ENCODE measurements at regions not wholly inside any gene's neighbourhood (a gene's known extent, or its start where the extent isn't known, plus 50 kb on each side); places are given as distances from the start of the nearest gene placed in this dataset.

DNA sequence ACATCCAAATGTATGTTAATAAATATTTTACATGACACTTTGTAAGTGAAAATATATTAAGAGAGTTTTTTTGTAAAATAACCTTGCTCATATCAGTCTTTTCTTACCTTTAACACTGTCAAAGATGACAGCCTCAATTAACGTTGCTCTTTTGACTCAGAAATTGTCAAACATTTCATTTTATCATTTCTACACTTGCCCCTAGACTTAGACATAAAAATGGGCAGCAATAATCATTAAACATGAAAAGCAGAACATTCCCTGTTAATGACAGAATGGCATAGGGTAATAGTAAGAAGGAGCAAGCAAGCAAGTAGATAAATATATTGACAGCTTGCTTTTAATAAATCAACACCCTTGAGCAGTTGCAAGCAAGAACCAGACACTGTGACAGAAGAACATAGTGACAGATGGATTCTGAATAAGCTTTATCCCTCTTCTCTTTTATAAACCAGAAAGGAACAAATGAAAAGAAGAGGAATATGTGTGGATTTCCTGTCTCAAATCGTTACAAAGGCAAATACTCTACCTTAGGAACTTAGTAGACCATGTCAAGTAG, 796.0 kb upstream of the CHD1 start:
- Mint-ChIP-seq H3K27me3 (ENCODE audit: low read depth in 2 of 2) (no peaks in the 10 kb centered on the region), H3K9me3 (peaks cover 2 to 6% of the 10 kb centered on the region in 2 donors), H3K27ac (no peak overlapping the region), H3K36me3 (no peaks in the 10 kb centered on the region), H3K4me1 (no peaks in the 10 kb centered on the region), H3K4me3 (no peak overlapping the region)
- TF ChIP-seq, protein P1, sequence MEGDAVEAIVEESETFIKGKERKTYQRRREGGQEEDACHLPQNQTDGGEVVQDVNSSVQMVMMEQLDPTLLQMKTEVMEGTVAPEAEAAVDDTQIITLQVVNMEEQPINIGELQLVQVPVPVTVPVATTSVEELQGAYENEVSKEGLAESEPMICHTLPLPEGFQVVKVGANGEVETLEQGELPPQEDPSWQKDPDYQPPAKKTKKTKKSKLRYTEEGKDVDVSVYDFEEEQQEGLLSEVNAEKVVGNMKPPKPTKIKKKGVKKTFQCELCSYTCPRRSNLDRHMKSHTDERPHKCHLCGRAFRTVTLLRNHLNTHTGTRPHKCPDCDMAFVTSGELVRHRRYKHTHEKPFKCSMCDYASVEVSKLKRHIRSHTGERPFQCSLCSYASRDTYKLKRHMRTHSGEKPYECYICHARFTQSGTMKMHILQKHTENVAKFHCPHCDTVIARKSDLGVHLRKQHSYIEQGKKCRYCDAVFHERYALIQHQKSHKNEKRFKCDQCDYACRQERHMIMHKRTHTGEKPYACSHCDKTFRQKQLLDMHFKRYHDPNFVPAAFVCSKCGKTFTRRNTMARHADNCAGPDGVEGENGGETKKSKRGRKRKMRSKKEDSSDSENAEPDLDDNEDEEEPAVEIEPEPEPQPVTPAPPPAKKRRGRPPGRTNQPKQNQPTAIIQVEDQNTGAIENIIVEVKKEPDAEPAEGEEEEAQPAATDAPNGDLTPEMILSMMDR (IDR thresholded peaks at IDR 0.05) = no peak
- 53% methylated on average over 1 of the region's 2 CpGs for WGBS (ENCODE audit: insufficient coverage)
- Histone ChIP-seq H3K9me3 (ENCODE audit: control insufficient read depth, insufficient read depth, low read length) (no peaks in the 10 kb centered on the region), H3K27me3 (ENCODE audit: control insufficient read depth, insufficient read depth, low read length) (no peaks in the 10 kb centered on the region), H3K36me3 (ENCODE audit: control insufficient read depth, insufficient read depth, low read length) (no peaks in the 10 kb centered on the region), H3K4me1 (ENCODE audit: control insufficient read depth, insufficient read depth, low read length) (no peaks in the 10 kb centered on the region), H3K4me3 (ENCODE audit: low read length) (no peak overlapping the region), H3K27ac (ENCODE audit: low read length) (no peak overlapping the region)
- no peak for ATAC-seq
- intact Hi-C loops (cut with micrococcal nuclease) = no loop called here
- DNase-seq = no peak

- no peak for ATAC-seq
- intact Hi-C loops (cut with micrococcal nuclease) = no loop called here
- no peak overlapping the region for H3K27ac Mint-ChIP-seq
- H3K36me3 Mint-ChIP-seq = no peaks in the 10 kb centered on the region
- no peaks in the 10 kb centered on the region for H3K27me3 Mint-ChIP-seq (ENCODE audit: low read depth in 2 of 2)
- no peaks in the 10 kb centered on the region for H3K4me1 Mint-ChIP-seq
- peaks cover 2 to 4% of the 10 kb centered on the region in 2 donors for H3K9me3 Mint-ChIP-seq
- TF ChIP-seq, protein P1 (IDR thresholded peaks at IDR 0.05) = no peak
- Histone ChIP-seq H3K4me3 (ENCODE audit: low read length) (no peak overlapping the region), H3K4me1 (ENCODE audit: control insufficient read depth, insufficient read depth, low read length) (no peaks in the 10 kb centered on the region), H3K27ac (ENCODE audit: low read length) (no peak overlapping the region), H3K9me3 (ENCODE audit: control insufficient read depth, insufficient read depth, low read length) (no peaks in the 10 kb centered on the region), H3K36me3 (ENCODE audit: control insufficient read depth, insufficient read depth, low read length) (no peaks in the 10 kb centered on the region), H3K27me3 (ENCODE audit: control insufficient read depth, insufficient read depth, low read length) (no peaks in the 10 kb centered on the region)
- DNase-seq = no peak
- no peak overlapping the region for H3K4me3 Mint-ChIP-seq
Observed at GRCh38 chr5:99721506-99721905, 792.7 kb upstream of the CHD1 start.

GRCh38 chr5:99715921-99716320, 787.1 kb upstream of the CHD1 start:
- Mint-ChIP-seq H3K27me3 (ENCODE audit: low read depth in 2 of 2) (no peaks in the 10 kb centered on the region), H3K4me1 (no peaks in the 10 kb centered on the region), H3K27ac (no peak overlapping the region), H3K36me3 (no peaks in the 10 kb centered on the region), H3K9me3 (peaks cover 4 to 7% of the 10 kb centered on the region in 2 donors), H3K4me3 (no peak overlapping the region)
- WGBS (ENCODE audit: insufficient coverage) = 89% methylated on average over 2 of the region's 3 CpGs
- Histone ChIP-seq H3K4me1 (ENCODE audit: control insufficient read depth, insufficient read depth, low read length) (no peaks in the 10 kb centered on the region), H3K4me3 (ENCODE audit: low read length) (no peak overlapping the region), H3K27me3 (ENCODE audit: control insufficient read depth, insufficient read depth, low read length) (no peaks in the 10 kb centered on the region), H3K36me3 (ENCODE audit: control insufficient read depth, insufficient read depth, low read length) (no peaks in the 10 kb centered on the region), H3K27ac (ENCODE audit: low read length) (no peak overlapping the region), H3K9me3 (ENCODE audit: control insufficient read depth, insufficient read depth, low read length) (peaks cover 3% of the 10 kb centered on the region)
- intact Hi-C loops (cut with micrococcal nuclease) = no loop called here
- DNase-seq (no peak), ATAC-seq (no peak)
- TF ChIP-seq, protein P1 (IDR thresholded peaks at IDR 0.05) = no peak

- no peak for DNase-seq
- Histone ChIP-seq H3K36me3 (ENCODE audit: control insufficient read depth, insufficient read depth, low read length) (no peaks in the 10 kb centered on the region), H3K27me3 (ENCODE audit: control insufficient read depth, insufficient read depth, low read length) (no peaks in the 10 kb centered on the region), H3K9me3 (ENCODE audit: control insufficient read depth, insufficient read depth, low read length) (peaks cover 4% of the 10 kb centered on the region), H3K4me3 (ENCODE audit: low read length) (no peak overlapping the region), H3K4me1 (ENCODE audit: control insufficient read depth, insufficient read depth, low read length) (no peaks in the 10 kb centered on the region), H3K27ac (ENCODE audit: low read length) (no peak overlapping the region)
- Mint-ChIP-seq H3K27me3 (ENCODE audit: low read depth in 2 of 2) (no peaks in the 10 kb centered on the region), H3K4me1 (no peaks in the 10 kb centered on the region), H3K27ac (no peak overlapping the region), H3K9me3 (peaks cover 4 to 12% of the 10 kb centered on the region in 2 donors), H3K4me3 (no peak overlapping the region), H3K36me3 (no peaks in the 10 kb centered on the region)
- TF ChIP-seq, protein P1 (IDR thresholded peaks at IDR 0.05) = no peak
- ATAC-seq = no peak
- intact Hi-C loops (cut with micrococcal nuclease) = no loop called here
- WGBS (ENCODE audit: insufficient coverage) = 88% methylated on average over 8 of the region's 8 CpGs
Observed at GRCh38 chr5:99706160-99706559, 777.4 kb upstream of the CHD1 start.
